VCaP (cell line): ENCODE measurements at regions not wholly inside any gene's neighbourhood (a gene's known extent, or its start where the extent isn't known, plus 50 kb on each side); places are given as distances from the start of the nearest gene placed in this dataset.

Source experiments
- H3K27ac ChIP-seq: fragments of 450-650 bp; 2 replicates; pipeline ENCODE4 v1.5.1; 2017
- TF ChIP-seq, protein P1 (sequence below): fragments of 450-650 bp; conservative IDR thresholded peaks from 2 replicates; pipeline ENCODE4 v1.5.1; 2017; ENCODE audit warnings: mild to moderate bottlenecking, moderate library complexity

DNA sequence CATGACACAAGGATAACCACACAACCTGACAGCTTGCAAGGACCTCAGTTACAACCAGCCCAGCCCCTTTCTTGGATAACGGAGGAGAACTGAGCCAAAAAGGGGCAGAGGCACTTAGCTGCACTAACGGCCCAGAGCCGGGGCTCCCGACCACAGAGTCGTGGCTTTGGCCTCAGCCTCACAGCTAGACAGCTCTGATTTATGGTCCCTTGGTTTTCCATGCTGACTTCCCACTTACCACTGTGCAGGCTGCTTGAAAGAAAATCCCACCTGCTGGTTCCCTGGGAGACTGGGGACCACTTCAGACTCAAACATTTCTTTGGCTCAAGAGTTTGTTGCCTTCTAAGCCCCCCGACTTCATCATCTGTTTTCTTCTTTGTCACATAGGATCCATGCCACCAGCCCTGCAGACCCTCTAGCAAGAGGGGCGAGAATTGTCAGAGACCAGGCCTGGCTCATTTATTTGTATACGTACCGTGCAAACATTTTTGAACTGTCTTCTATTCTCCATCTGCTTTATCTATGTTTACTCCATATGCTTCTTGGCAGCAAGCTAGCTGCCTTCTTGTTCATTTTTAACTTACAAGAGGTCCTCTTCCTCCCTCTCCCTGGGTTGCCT lies 352.6 kb upstream of the MYT1L start:
- TF ChIP-seq, protein P1, sequence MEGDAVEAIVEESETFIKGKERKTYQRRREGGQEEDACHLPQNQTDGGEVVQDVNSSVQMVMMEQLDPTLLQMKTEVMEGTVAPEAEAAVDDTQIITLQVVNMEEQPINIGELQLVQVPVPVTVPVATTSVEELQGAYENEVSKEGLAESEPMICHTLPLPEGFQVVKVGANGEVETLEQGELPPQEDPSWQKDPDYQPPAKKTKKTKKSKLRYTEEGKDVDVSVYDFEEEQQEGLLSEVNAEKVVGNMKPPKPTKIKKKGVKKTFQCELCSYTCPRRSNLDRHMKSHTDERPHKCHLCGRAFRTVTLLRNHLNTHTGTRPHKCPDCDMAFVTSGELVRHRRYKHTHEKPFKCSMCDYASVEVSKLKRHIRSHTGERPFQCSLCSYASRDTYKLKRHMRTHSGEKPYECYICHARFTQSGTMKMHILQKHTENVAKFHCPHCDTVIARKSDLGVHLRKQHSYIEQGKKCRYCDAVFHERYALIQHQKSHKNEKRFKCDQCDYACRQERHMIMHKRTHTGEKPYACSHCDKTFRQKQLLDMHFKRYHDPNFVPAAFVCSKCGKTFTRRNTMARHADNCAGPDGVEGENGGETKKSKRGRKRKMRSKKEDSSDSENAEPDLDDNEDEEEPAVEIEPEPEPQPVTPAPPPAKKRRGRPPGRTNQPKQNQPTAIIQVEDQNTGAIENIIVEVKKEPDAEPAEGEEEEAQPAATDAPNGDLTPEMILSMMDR: no peak
- peak overlapping the region; percentile 61 for H3K27ac ChIP-seq

DNA sequence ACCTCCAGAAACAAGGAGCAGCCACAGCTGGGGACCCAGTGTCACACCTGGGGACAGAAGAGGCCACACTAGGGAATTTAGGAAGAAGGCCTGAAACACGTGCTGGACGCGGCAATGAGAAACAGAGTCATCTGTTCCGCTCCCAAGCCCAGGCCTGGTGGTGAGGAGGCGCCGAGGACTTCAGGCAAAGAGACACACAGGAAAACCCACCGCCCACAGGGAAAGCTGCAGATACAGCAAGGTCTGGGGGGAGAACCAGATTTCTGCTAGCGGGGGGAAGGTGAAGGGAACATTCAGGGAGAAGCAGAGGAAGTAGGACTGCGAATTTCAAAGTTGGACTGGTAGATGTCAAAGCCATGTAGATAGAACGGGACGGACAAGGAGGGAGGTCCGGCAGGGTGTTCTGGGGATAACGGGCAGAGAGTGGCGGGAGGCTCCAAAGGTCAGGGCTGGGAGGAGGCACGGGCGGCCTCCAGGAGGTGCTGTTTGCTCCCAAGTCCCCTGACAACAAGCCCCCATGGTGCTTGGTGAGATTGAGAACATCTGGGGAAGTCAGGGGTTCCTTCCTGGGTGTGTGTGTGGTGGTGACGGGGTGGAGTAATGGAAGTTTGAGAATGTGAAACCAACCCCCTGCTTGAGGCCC lies 351.7 kb upstream of the MYT1L start:
- peak overlapping the region; percentile 61; the same call in 1 of the 2 replicates for H3K27ac ChIP-seq
- TF ChIP-seq, protein P1: no peak

DNA sequence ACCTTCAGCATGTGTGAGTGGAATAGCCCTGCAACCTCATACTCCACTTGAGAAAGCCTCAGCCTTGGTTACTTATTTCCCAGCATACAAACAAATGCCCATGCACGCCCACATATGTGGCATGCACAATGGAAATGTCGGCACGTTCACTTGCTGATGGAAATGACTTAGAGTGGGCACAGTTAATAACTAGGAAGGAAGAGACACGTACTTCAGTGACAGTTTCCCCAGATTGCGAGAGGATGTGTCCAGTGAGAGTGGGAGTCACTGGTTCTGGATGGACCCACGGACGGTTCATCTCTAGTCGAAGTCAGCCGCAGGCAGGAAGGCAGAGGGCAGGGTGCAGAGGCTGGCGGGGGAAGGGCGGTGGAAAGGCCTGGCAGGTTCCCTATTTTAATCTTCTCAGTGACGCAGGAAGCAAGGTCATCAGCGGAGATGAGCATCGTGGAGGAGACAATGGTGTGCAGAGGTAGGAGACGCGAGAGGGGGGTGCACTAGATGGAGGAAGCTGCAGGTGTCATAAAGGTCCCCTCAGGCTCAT lies 350.7 kb upstream of the MYT1L start:
- TF ChIP-seq, protein P1: no peak
- H3K27ac ChIP-seq: no peak overlapping the region

GRCh38 chr2:2681085-2681484 lies 350.0 kb upstream of the MYT1L start:
- TF ChIP-seq, protein P1: no peak
- H3K27ac ChIP-seq: no peak overlapping the region

GRCh38 chr2:2674831-2675230 lies 343.8 kb upstream of the MYT1L start:
- TF ChIP-seq, protein P1: no peak
- no peak overlapping the region for H3K27ac ChIP-seq

DNA sequence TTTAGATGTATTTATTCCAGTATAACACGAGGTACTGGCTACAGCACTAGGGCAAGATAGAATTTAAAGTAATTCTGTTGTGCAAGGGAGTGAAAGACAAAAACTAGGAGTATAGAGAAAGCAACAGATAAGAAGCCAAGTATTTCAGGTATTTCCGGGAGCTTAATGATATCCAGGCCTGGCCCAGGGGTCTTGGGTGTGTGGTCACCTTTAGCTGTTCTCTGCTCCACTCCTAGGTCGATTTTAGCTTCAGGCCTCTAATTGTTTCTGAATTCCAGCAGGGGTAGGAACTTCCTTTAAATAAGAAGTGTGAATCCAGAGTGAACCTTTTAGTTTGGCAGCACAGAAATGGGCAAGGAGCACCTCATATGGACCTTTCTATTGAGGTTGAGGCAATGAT lies 342.3 kb upstream of the MYT1L start:
- TF ChIP-seq, protein P1: no peak
- no peak overlapping the region for H3K27ac ChIP-seq

- no peak overlapping the region for H3K27ac ChIP-seq
- TF ChIP-seq, protein P1: no peak
These were observed 341.2 kb upstream of the MYT1L start for GRCh38 chr2:2672249-2672648.
